Ascending aorta (tissue), 2 donors: ENCODE measurements at regions not wholly inside any gene's neighbourhood (a gene's known extent, or its start where the extent isn't known, plus 50 kb on each side); places are given as distances from the start of the nearest gene placed in this dataset.
A peak's percentile ranks its signal among the peaks of the same experiment; 100 is the strongest.
"Not testable (repeated sequence)": the region's sequence is repeated elsewhere in the genome, so short reads cannot be mapped to it uniquely, and the experiment has no call there.

Experiments used
- DNase-seq, 2 donors: peaks; one replicate each; pipeline ENCODE4 v3.0.0-alpha.2; 2019; ENCODE audit warnings: low spot score in 2 of 2
- H3K27ac ChIP-seq, 2 donors: fragments of 200-600 bp; sonication (generic); one replicate each; pipeline ENCODE4 v1.5.1; 2016 to 2017; ENCODE audit warnings: mild to moderate bottlenecking in 1 of 2
- H3K27me3 ChIP-seq: fragments of 200-600 bp; sonication (generic); one replicate; pipeline ENCODE4 v1.5.1; 2017
- H3K36me3 ChIP-seq, 2 donors: fragments of 200-600 bp; sonication (generic); one replicate each; pipeline ENCODE4 v1.5.1; 2016
- H3K4me1 ChIP-seq, 2 donors: fragments of 200-600 bp; sonication (generic); one replicate each; pipeline ENCODE4 v1.5.1; 2016 to 2017; ENCODE audit warnings: mild to moderate bottlenecking in 1 of 2
- H3K4me3 ChIP-seq, 2 donors: fragments of 200-600 bp; sonication (generic); one replicate each; pipeline ENCODE4 v1.5.1; 2016 to 2017; ENCODE audit warnings: mild to moderate bottlenecking in 1 of 2
- H3K9me3 ChIP-seq, 2 donors: fragments of 200-600 bp; sonication (generic); one replicate each; pipeline ENCODE4 v1.5.1; 2016
- CTCF ChIP-seq, 3 experiments: fragments of 200-600 bp in 2 of 3; fragments of 450-650 bp in 1 of 3; sonication (generic) in 2 of 3; IDR thresholded peaks; one replicate each; pipeline ENCODE4 v1.5.1; 2016 to 2019; ENCODE audit warnings: antibody characterized with exemption in 3 of 3, mild to moderate bottlenecking in 1 of 3, moderate library complexity in 1 of 3
- intact Hi-C: fragments of 100-400 bp; cut with DNase I; formaldehyde crosslinking; loops from one replicate; pipeline ENCODE4 v1.15.1; 2023

DNA sequence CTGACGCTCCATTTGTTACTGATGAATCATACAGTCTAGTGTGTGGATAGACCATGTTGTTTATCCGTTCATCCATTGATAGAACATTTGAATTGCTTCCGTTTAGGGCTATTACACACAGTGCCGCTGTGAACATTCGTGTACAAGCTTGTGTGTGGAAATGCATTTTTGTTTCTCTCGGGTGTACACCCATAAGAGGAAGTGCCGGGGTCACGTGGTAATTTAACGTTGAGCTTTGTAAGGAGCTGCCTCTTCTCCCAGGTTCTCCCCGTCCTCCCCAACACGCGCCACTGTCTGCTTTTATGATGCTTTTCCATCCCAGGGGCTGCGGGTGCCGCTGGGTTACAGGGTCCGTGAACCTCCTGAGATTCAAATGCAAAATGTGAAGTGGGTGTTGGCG lies 142.3 kb downstream of the IGLL1 start:
- no peaks in the 10 kb centered on the region for H3K4me1 ChIP-seq
- H3K27ac ChIP-seq = no peak overlapping the region
- H3K4me3 ChIP-seq = no peak overlapping the region
- no peak for DNase-seq
- intact Hi-C loops = no loop called here
- H3K36me3 ChIP-seq = no peaks in the 10 kb centered on the region
- H3K9me3 ChIP-seq = no peaks in the 10 kb centered on the region
- no peak for TF ChIP-seq CTCF (IDR thresholded peaks at IDR 0.05)
- no peaks in the 10 kb centered on the region for H3K27me3 ChIP-seq

DNA sequence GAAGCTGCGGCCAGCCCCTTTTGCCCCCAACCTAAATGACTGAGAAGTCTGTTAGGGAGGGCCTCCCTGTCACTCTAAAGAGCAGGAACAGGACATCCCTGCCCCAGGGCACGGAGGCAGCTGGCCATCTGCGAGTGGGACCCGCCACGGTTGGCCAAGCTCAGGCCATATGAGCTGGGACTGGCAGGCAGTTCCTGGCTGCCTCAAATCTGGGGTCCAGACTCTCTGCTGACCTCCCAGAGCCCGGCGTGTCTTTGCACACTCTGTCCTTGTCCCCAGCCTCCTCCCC lies 143.0 kb downstream of the IGLL1 start:
- H3K36me3 ChIP-seq, H3K9me3 ChIP-seq, H3K4me1 ChIP-seq, H3K27ac ChIP-seq, intact Hi-C loops, H3K4me3 ChIP-seq, DNase-seq, H3K27me3 ChIP-seq: not testable (repeated sequence)

GRCh38 chr22:23436354-23437106 lies 143.6 kb downstream of the IGLL1 start:
- H3K36me3 ChIP-seq, H3K9me3 ChIP-seq, H3K4me3 ChIP-seq, DNase-seq, H3K4me1 ChIP-seq, H3K27ac ChIP-seq, intact Hi-C loops, H3K27me3 ChIP-seq: not testable (repeated sequence)

GRCh38 chr22:23435186-23435585 lies 144.9 kb downstream of the IGLL1 start:
- intact Hi-C loops, H3K36me3 ChIP-seq, DNase-seq, H3K27me3 ChIP-seq, H3K27ac ChIP-seq, H3K4me1 ChIP-seq, H3K9me3 ChIP-seq, H3K4me3 ChIP-seq: not testable (repeated sequence)

GRCh38 chr22:23434198-23434830 lies 145.8 kb downstream of the IGLL1 start:
- H3K4me3 ChIP-seq, H3K27me3 ChIP-seq, intact Hi-C loops, H3K4me1 ChIP-seq, H3K36me3 ChIP-seq, H3K27ac ChIP-seq, DNase-seq: not testable (repeated sequence)
- H3K9me3 ChIP-seq = peaks cover 0 to 10% of the 10 kb centered on the region in 2 donors

DNA sequence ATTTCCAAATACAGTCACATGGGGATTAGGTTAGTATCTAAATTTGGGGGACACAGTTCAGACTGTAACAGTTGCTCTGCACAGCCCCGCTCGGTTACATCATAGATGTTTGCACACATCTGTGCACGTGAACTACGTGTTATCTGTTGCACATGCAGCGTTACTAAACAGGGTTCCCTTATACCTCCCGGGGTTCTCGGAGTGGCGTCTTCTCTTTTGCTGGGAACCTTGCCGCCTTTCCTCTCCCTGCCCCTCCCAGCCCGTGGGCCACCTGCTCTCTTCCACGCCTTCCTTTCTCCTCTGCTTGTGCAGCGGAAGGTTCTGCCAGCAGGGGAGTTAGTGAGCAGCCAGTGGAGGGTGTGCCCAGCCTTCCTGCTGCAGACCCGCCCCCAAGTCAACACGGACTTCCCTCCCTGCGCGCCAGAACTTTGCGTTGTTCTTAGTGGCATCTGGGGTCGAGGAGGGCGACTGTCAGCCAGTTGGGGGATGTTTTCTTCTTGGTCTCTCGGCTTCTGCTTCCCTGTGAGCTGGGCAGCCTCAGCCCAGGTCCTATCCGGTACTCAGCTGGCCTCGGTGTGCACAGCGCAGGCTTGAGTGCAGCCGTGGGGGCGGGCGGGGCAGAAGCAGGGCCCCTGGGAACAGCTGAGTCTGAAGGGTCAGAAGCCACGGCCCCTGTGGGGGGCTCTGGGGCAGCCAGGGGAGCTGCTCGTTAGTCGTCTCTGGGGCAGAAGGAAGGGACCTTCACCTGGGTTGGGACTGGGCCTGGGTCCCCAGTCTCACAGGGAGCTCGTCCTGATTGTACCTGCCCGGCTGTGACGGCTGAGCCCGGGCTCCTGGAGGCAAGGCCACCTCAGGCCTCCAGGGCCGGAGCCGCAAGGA lies 146.7 kb downstream of the IGLL1 start:
- DNase-seq, intact Hi-C loops, H3K36me3 ChIP-seq, H3K27me3 ChIP-seq, H3K27ac ChIP-seq, H3K4me1 ChIP-seq: not testable (repeated sequence)
- Histone ChIP-seq H3K9me3 (peaks cover 0 to 12% of the 10 kb centered on the region in 2 donors), H3K4me3 (peak overlapping the region; percentile 7 to 15)
- peak in 1 of 3 experiments; percentile 36 for TF ChIP-seq CTCF (IDR thresholded peaks at IDR 0.05)

GRCh38 chr22:23432719-23433118 lies 147.4 kb downstream of the IGLL1 start:
- intact Hi-C loops, H3K27me3 ChIP-seq, H3K4me1 ChIP-seq, H3K4me3 ChIP-seq, H3K36me3 ChIP-seq, DNase-seq, H3K27ac ChIP-seq: not testable (repeated sequence)
- peaks cover 0 to 12% of the 10 kb centered on the region in 2 donors for H3K9me3 ChIP-seq
